ENCODE measurements at regions not wholly inside any gene's neighbourhood (a gene's known extent, or its start where the extent isn't known, plus 50 kb on each side); places are given as distances from the start of the nearest gene placed in this dataset.
"Not testable (repeated sequence)": the region's sequence is repeated elsewhere in the genome, so short reads cannot be mapped to it uniquely, and the experiment has no call there.

DNA sequence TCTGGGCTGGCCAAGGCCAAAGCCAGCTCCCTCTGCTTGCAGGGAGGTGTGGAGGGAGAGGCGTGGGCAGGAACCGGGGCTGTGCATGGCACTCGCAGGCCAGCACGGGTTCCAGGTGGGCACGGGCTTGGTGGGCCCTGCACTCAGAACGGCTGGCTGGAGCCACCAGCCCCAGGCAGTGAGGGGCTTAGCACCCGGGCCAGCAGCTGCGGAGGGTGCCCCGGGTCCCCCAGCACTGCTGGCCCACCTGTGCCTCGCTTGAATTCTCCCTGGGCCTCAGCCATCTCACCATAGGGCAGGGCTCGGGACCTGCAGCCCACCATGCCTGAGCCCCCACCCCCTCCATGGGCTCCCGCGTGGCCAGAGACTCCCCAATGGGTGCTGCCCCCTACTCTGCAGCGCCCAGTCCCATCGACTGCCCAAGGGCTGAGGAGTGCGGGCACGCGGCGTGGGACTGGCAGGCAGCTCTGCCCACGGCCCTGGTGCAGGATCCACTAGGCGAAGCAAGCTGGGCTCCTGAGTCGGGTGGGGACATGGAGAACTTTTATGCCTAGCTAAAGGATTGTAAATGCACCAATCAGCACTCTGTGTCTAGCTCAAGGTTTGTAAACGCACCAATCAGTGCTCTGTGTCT is 193.9 kb downstream of the LARP7 start:
- TF ChIP-seq NFRKB (IDR thresholded peaks at IDR 0.05) = no peak
- no peak for TF ChIP-seq ELF4 (IDR thresholded peaks at IDR 0.05)
- TF ChIP-seq L3MBTL2 (conservative IDR thresholded peaks at IDR 0.05) = no peak
- POLR2A ChIA-PET = interaction anchor here (0.6 kb wide), 1 partner anchor 11 kb away, joined by 3 read pairs; no protein-coding TSS in a partner anchor
- DNase-seq (ENCODE audit: extremely low spot score) = no peak
- CTCF ChIA-PET = no interaction called here

DNA sequence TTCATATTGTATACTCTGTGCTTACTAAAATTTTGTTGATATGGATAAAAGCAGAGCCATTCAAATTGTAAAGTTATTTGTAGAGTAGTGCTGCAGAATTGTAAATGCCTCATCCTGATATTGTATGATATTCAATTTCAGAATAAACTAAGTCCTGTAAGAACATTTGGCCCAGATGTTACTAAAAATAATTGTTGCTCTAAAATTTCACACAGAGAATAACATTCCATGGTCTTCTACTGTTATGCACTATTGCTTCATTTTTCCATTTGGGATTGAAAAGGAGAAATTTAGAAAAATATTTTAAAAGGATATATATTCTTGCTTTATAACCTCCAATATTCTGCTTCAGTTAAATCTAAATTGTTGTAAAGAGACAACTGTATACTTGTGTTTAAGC is 195.6 kb downstream of the LARP7 start:
- ChIA-PET POLR2A (no interaction called here), CTCF (no interaction called here)
- DNase-seq (ENCODE audit: extremely low spot score) = no peak
- TF ChIP-seq TARDBP (IDR thresholded peaks at IDR 0.05) (no peak), FOXM1 (IDR thresholded peaks at IDR 0.05; ENCODE audit: borderline replicate concordance) (no peak), ARNT (IDR thresholded peaks at IDR 0.05) (no peak), FOXK2 (IDR thresholded peaks at IDR 0.05) (no peak), BHLHE40 (IDR thresholded peaks at IDR 0.05; ENCODE audit: borderline replicate concordance) (no peak), L3MBTL2 (conservative IDR thresholded peaks at IDR 0.05) (no peak), SUZ12 (IDR thresholded peaks at IDR 0.05) (no peak)

DNA sequence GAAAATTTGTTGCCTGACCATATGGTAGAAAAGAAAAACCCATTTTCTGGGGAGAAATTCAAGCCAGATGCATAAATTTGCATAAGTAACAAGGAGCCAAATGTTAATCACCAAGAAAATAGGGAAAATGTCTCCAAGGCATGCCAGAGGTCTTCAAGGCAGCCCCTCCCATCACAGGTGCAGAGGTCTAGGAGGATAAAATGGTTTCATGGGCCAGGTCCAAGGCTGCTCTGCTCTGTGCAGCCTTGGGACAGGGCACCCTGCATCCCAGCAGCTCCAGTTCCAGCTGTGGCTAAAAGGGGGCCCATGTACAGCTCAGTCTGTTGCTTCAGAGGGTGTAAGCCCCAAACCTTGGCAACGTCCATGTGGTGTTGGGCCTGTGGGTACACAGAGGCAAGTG is 200.0 kb downstream of the LARP7 start:
- POLR2A ChIA-PET = no interaction called here
- CTCF ChIA-PET = no interaction called here
- no peak for TF ChIP-seq ARNT (IDR thresholded peaks at IDR 0.05)
- no peak for TF ChIP-seq BHLHE40 (IDR thresholded peaks at IDR 0.05; ENCODE audit: borderline replicate concordance)
- TF ChIP-seq FOXA1 (IDR thresholded peaks at IDR 0.05) = no peak
- no peak for TF ChIP-seq NFRKB (IDR thresholded peaks at IDR 0.05)
- no peak for TF ChIP-seq LEF1 (IDR thresholded peaks at IDR 0.05; ENCODE audit: borderline replicate concordance)
- TF ChIP-seq CTBP1 (IDR thresholded peaks at IDR 0.05; ENCODE audit: borderline replicate concordance) = no peak
- TF ChIP-seq TARDBP (IDR thresholded peaks at IDR 0.05) = no peak
- TF ChIP-seq FOXM1 (IDR thresholded peaks at IDR 0.05; ENCODE audit: borderline replicate concordance) = no peak
- no peak for TF ChIP-seq ZNF384 (IDR thresholded peaks at IDR 0.05)
- no peak for TF ChIP-seq FOXK2 (IDR thresholded peaks at IDR 0.05)
- no peak for TF ChIP-seq SP1 (IDR thresholded peaks at IDR 0.05)
- TF ChIP-seq ELF4 (IDR thresholded peaks at IDR 0.05) = no peak
- no peak for TF ChIP-seq L3MBTL2 (conservative IDR thresholded peaks at IDR 0.05)
- no peak for TF ChIP-seq SUZ12 (IDR thresholded peaks at IDR 0.05)
- TF ChIP-seq, protein P1, sequence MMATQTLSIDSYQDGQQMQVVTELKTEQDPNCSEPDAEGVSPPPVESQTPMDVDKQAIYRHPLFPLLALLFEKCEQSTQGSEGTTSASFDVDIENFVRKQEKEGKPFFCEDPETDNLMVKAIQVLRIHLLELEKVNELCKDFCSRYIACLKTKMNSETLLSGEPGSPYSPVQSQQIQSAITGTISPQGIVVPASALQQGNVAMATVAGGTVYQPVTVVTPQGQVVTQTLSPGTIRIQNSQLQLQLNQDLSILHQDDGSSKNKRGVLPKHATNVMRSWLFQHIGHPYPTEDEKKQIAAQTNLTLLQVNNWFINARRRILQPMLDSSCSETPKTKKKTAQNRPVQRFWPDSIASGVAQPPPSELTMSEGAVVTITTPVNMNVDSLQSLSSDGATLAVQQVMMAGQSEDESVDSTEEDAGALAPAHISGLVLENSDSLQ (IDR thresholded peaks at IDR 0.05) = no peak
- no peak for DNase-seq (ENCODE audit: extremely low spot score)

DNA sequence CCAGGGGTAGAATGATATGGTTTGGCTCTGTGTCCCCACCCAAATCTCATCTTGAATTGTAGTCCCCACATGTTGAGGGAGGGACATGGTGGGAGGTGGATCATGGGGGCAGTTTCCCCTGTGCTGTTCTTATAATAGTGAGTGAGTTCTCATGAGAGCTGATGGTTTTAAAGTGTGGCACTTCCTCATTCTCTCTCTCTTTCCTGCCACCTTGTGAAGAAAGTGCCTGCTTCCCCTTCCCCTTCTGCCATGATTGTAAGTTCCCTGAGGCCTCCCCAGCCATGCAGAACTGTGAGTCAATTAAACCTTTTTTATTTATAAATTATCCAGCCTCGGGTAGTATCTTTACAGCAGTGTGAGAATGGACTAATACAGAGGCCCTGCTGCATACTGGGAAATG is 201.1 kb downstream of the LARP7 start:
- DNase-seq (ENCODE audit: extremely low spot score); CTCF ChIA-PET; POLR2A ChIA-PET: not testable (repeated sequence)

DNA sequence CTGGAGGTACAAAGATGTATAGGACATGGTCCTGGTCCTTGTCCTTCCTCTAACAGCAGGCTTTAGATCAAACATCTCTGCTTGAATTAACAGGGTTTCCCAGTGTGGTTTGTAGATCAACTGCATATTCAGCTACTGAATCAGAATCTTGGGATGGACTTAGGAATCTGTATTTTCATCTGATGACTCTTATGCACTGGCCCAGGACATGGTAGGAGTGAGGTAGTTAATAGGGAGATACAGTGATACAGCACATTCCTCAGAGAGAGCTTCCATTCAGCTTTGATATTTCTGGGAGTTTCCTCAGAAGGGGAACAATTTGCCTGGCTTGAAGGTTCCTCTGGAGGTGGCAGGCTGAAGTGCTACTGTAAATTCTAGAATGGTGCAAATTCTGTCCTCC is 203.1 kb downstream of the LARP7 start:
- no peak for DNase-seq (ENCODE audit: extremely low spot score)
- TF ChIP-seq HDGF (IDR thresholded peaks at IDR 0.05; ENCODE audit: borderline replicate concordance) (no peak), SP1 (IDR thresholded peaks at IDR 0.05) (no peak), TARDBP (IDR thresholded peaks at IDR 0.05) (no peak), ARNT (IDR thresholded peaks at IDR 0.05) (no peak), FOXM1 (IDR thresholded peaks at IDR 0.05; ENCODE audit: borderline replicate concordance) (no peak), NFRKB (IDR thresholded peaks at IDR 0.05) (no peak), FOXA1 (IDR thresholded peaks at IDR 0.05) (no peak), L3MBTL2 (conservative IDR thresholded peaks at IDR 0.05) (no peak), BHLHE40 (IDR thresholded peaks at IDR 0.05; ENCODE audit: borderline replicate concordance) (no peak), CTBP1 (IDR thresholded peaks at IDR 0.05; ENCODE audit: borderline replicate concordance) (no peak), SUZ12 (IDR thresholded peaks at IDR 0.05) (no peak), FOXK2 (IDR thresholded peaks at IDR 0.05) (no peak)
- TF ChIP-seq, protein P1 (IDR thresholded peaks at IDR 0.05) = no peak
- ChIA-PET POLR2A (no interaction called here), CTCF (no interaction called here)

DNA sequence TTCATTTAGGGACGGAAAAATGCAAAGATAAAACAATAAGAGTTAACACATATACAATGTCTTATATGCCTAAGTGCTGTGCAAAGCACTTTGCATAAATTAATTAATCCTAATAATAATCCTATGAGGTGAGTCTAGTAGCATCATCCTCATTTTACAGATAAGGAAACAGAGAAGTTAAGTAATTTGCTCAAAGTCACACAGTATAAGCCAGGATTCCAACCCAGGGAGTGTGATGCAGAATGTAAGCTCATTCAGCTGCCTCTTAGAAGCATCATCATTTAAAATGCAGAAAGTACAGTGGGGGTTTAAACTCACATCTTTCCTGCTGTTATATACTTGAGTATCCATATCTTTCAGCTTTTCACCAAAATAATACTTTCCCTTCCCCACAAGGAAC is 203.7 kb downstream of the LARP7 start:
- TF ChIP-seq ARNT (IDR thresholded peaks at IDR 0.05) (no peak), LEF1 (IDR thresholded peaks at IDR 0.05; ENCODE audit: borderline replicate concordance) (no peak)
- POLR2A ChIA-PET = no interaction called here
- CTCF ChIA-PET = no interaction called here
- DNase-seq (ENCODE audit: extremely low spot score) = no peak

DNA sequence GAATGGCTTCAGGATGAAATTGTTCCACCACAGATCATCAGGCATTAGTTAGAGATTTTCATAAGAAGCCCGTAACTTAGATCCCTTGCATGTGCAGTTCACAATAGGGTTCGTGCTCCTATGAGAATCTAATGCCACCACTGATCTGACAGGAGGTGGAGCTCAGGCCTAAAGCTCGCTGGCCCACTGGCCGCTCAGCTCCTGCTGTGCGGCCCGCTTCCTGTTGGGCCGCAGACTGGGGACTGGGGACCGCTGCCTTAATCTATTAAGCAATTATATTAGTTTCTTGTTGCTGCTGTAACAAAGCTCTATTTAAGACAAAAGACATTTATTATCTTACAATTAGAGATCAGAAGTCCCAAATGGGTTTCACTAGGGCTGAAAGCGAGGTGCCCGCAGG is 205.6 kb downstream of the LARP7 start:
- CTCF ChIA-PET = no interaction called here
- DNase-seq (ENCODE audit: extremely low spot score) = no peak
- POLR2A ChIA-PET = no interaction called here
- TF ChIP-seq FOXA1 (IDR thresholded peaks at IDR 0.05) (no peak), LEF1 (IDR thresholded peaks at IDR 0.05; ENCODE audit: borderline replicate concordance) (no peak), HDGF (IDR thresholded peaks at IDR 0.05; ENCODE audit: borderline replicate concordance) (no peak), TARDBP (IDR thresholded peaks at IDR 0.05) (no peak), L3MBTL2 (conservative IDR thresholded peaks at IDR 0.05) (no peak), ELF4 (IDR thresholded peaks at IDR 0.05) (no peak), FOXM1 (IDR thresholded peaks at IDR 0.05; ENCODE audit: borderline replicate concordance) (no peak), SUZ12 (IDR thresholded peaks at IDR 0.05) (no peak), CTBP1 (IDR thresholded peaks at IDR 0.05; ENCODE audit: borderline replicate concordance) (no peak), BHLHE40 (IDR thresholded peaks at IDR 0.05; ENCODE audit: borderline replicate concordance) (no peak)

DNA sequence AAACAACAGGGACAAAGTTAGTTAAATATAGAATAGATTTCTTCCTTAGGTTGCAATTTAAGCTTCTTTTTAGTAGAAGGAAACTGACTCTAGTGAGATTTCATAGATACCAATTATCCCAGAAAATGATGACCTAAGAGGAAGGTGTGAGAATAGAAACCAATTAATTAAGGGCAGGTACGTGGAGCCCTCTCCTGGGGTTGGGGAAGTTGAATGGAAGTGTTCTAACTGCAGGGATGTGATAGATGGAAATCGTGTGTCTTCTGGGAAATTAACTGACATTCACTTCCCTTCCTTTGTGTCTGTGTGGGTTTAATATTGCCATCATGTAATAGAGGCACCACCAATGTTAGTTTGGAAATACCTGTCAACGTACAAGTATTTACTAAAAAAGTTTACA is 204.1 kb upstream of the ANK2 start:
- TF ChIP-seq ZNF384 (IDR thresholded peaks at IDR 0.05) (no peak), FOXM1 (IDR thresholded peaks at IDR 0.05; ENCODE audit: borderline replicate concordance) (no peak), NFRKB (IDR thresholded peaks at IDR 0.05) (no peak), ARNT (IDR thresholded peaks at IDR 0.05) (no peak), HDGF (IDR thresholded peaks at IDR 0.05; ENCODE audit: borderline replicate concordance) (no peak), L3MBTL2 (conservative IDR thresholded peaks at IDR 0.05) (no peak), SUZ12 (IDR thresholded peaks at IDR 0.05) (no peak), LEF1 (IDR thresholded peaks at IDR 0.05; ENCODE audit: borderline replicate concordance) (no peak), TARDBP (IDR thresholded peaks at IDR 0.05) (no peak), CTBP1 (IDR thresholded peaks at IDR 0.05; ENCODE audit: borderline replicate concordance) (no peak), FOXK2 (IDR thresholded peaks at IDR 0.05) (no peak), FOXA1 (IDR thresholded peaks at IDR 0.05) (no peak), SP1 (IDR thresholded peaks at IDR 0.05) (no peak)
- TF ChIP-seq, protein P1 (IDR thresholded peaks at IDR 0.05) = no peak
- POLR2A ChIA-PET = no interaction called here

More for the DNA sequence above, 204.1 kb upstream of the ANK2 start:
- no peak for DNase-seq (ENCODE audit: extremely low spot score)
- CTCF ChIA-PET = no interaction called here

Data from HEK293T (cell line).